IMR-90 (cell line): ENCODE measurements at regions not wholly inside any gene's neighbourhood (a gene's known extent, or its start where the extent isn't known, plus 50 kb on each side); places are given as distances from the start of the nearest gene placed in this dataset.
A peak's percentile ranks its signal among the peaks of the same experiment; 100 is the strongest.

Experiments
- ATAC-seq: fragments of 200-7000 bp; cut with Tn5 transposase; 2 replicates; pipeline ENCODE4 v1.9.1; 2020; ENCODE audit warnings: low read depth, mild to moderate bottlenecking, moderate library complexity
- BruUV-seq: library from RNA; stranded (reverse); fragments of 400-500 nt; replicated peaks from 2 replicates; lab custom pipeline; 2021; lab: Mats Ljungman, UMichigan
- CTCF ChIA-PET: fragments of 300-600 bp; formaldehyde crosslinking; extraction: SDS; loops from one replicate; lab custom pipeline; 2021; ENCODE audit warnings: antibody characterized with exemption; lab: Yijun Ruan, JAX
- POLR2A ChIA-PET: fragments of 300-600 bp; sonication (Branson Sonifier 250); formaldehyde crosslinking; loops from one replicate; lab custom pipeline; 2022; ENCODE audit warnings: antibody characterized with exemption; ENCODE audit not compliant: unreplicated experiment; lab: Charles Lee
- DNase-seq: peaks from one replicate; pipeline ENCODE4 v3.0.0; 2013
- H2AFZ ChIP-seq: replicated peaks from 2 replicates; pipeline ENCODE3; 2013; ENCODE audit warnings: low read length, mild to moderate bottlenecking; ENCODE audit not compliant: poor library complexity
- H2AK5ac ChIP-seq: 2 replicates; pipeline ENCODE4 v1.6.1; 2013; ENCODE audit warnings: low read depth, low read length, inconsistent platforms
- H2AK9ac ChIP-seq: replicated peaks from 2 replicates; pipeline ENCODE3; 2013; ENCODE audit warnings: mild to moderate bottlenecking, low read depth, low read length, moderate library complexity; ENCODE audit not compliant: poor library complexity
- H2BK120ac ChIP-seq: 2 replicates; pipeline ENCODE4 v1.6.1; 2013; ENCODE audit warnings: low read depth, low read length, inconsistent platforms
- H2BK15ac ChIP-seq: 3 replicates; pipeline ENCODE4 v1.6.1; 2013; ENCODE audit warnings: low read depth, low read length, inconsistent platforms
- H2BK20ac ChIP-seq: 2 replicates; pipeline ENCODE4 v1.6.1; 2013; ENCODE audit warnings: low read depth, mild to moderate bottlenecking, inconsistent platforms, low read length, moderate library complexity
- H2BK5ac ChIP-seq: 2 replicates; pipeline ENCODE4 v1.6.1; 2013; ENCODE audit warnings: mild to moderate bottlenecking, low read depth, low read length, inconsistent platforms; ENCODE audit not compliant: poor library complexity, severe bottlenecking
- H3K14ac ChIP-seq: replicated peaks from 2 replicates; pipeline ENCODE4 v1.6.1; 2013; ENCODE audit warnings: low read depth, low read length, inconsistent platforms
- H3K18ac ChIP-seq: 2 replicates; pipeline ENCODE4 v1.6.1; 2013; ENCODE audit warnings: low read depth, low read length, control low read depth
- H3K23ac ChIP-seq: 2 replicates; pipeline ENCODE4 v1.6.1; 2013; ENCODE audit warnings: low read depth, low read length, inconsistent platforms
- H3K27ac ChIP-seq: 2 replicates; pipeline ENCODE4 v1.5.1; 2013; ENCODE audit warnings: mild to moderate bottlenecking, control low read depth, low read length; ENCODE audit not compliant: insufficient read depth
- H3K27me3 ChIP-seq: 2 replicates; pipeline ENCODE4 v1.6.1; 2013; ENCODE audit warnings: low read length; ENCODE audit not compliant: control insufficient read depth, insufficient read depth
- H3K36me3 ChIP-seq: 2 replicates; pipeline ENCODE4 v1.6.1; 2013; ENCODE audit warnings: low read length, mixed read lengths; ENCODE audit not compliant: control insufficient read depth, insufficient read depth
- H3K4ac ChIP-seq: 2 replicates; pipeline ENCODE4 v1.6.1; 2013; ENCODE audit warnings: low read depth, low read length, inconsistent platforms
- H3K4me1 ChIP-seq: 2 replicates; pipeline ENCODE4 v1.6.1; 2013; ENCODE audit warnings: low read length, mixed read lengths; ENCODE audit not compliant: control insufficient read depth, insufficient read depth
- H3K4me2 ChIP-seq: 2 replicates; pipeline ENCODE4 v1.6.1; 2013; ENCODE audit warnings: low read depth, mild to moderate bottlenecking, control low read depth, low read length, moderate library complexity
- H3K4me3 ChIP-seq: 2 replicates; pipeline ENCODE4 v1.5.1; 2013; ENCODE audit warnings: low read depth, mild to moderate bottlenecking, control low read depth, low read length, moderate library complexity; ENCODE audit not compliant: insufficient read depth
- H3K56ac ChIP-seq: 2 replicates; pipeline ENCODE4 v1.6.1; 2013; ENCODE audit warnings: low read length, inconsistent platforms; ENCODE audit not compliant: insufficient read depth; ENCODE audit errors: extremely low read depth
- H3K79me1 ChIP-seq, 2 experiments: 2 replicates each; pipeline ENCODE4 v1.6.1; 2013; ENCODE audit warnings: low read length in 2 of 2, inconsistent platforms in 1 of 2, low read depth in 1 of 2
- H3K9ac ChIP-seq: 2 replicates; pipeline ENCODE4 v1.6.1; 2013; ENCODE audit warnings: low read depth, low read length, control low read depth
- H3K9me1 ChIP-seq: 2 replicates; pipeline ENCODE4 v1.6.1; 2013; ENCODE audit warnings: low read length, inconsistent platforms; ENCODE audit not compliant: insufficient read depth
- H3K9me3 ChIP-seq: 2 replicates; pipeline ENCODE4 v1.6.1; 2013; ENCODE audit warnings: low read length; ENCODE audit not compliant: control insufficient read depth, insufficient read depth
- H4K20me1 ChIP-seq: 2 replicates; pipeline ENCODE4 v1.6.1; 2013; ENCODE audit warnings: low read length, inconsistent platforms; ENCODE audit not compliant: insufficient read depth
- H4K5ac ChIP-seq: 2 replicates; pipeline ENCODE4 v1.6.1; 2013; ENCODE audit warnings: mild to moderate bottlenecking, low read depth, low read length, control low read depth
- H4K8ac ChIP-seq, 2 experiments: 2 replicates each; pipeline ENCODE4 v1.6.1; 2013; ENCODE audit warnings: low read depth in 2 of 2, low read length in 2 of 2, control low read depth in 1 of 2, inconsistent platforms in 1 of 2
- H4K91ac ChIP-seq: 2 replicates; pipeline ENCODE4 v1.6.1; 2013; ENCODE audit warnings: low read depth, low read length, inconsistent platforms; ENCODE audit not compliant: insufficient read depth
- MAFK ChIP-seq: IDR thresholded peaks from 2 replicates; pipeline ENCODE4 v1.6.1; 2012; ENCODE audit warnings: low read depth, low read length, improper control_type of control experiment
- MXI1 ChIP-seq: IDR thresholded peaks from 2 replicates; pipeline ENCODE4 v1.6.1; 2012; ENCODE audit warnings: low read depth, mild to moderate bottlenecking, low read length, moderate library complexity, borderline replicate concordance
- RAD21 ChIP-seq: IDR thresholded peaks from 2 replicates; pipeline ENCODE4 v1.6.1; 2012; ENCODE audit warnings: low read length, improper control_type of control experiment
- WGBS, 2 experiments: methylation state at CpG; one replicate each; pipeline versions ENCODE4 v1.1.5 to v1.1.7; 2013; ENCODE audit warnings: missing lambda C conversion rate in 2 of 2; ENCODE audit not compliant: insufficient read length in 1 of 2; ENCODE audit errors: extremely low coverage in 2 of 2; 5-methylcytosine and 5-hydroxymethylcytosine counted together
- dilution Hi-C: fragments of 300-500 bp; cut with HindIII; formaldehyde crosslinking; loops from one replicate; pipeline ENCODE4 v1.14.3; 2018; ENCODE audit warnings: low sequenced_read_pairs; ENCODE audit not compliant: unreplicated experiment
- in situ Hi-C: fragments of 300-500 bp; cut with MboI; formaldehyde crosslinking; loops from 3 replicates; pipeline ENCODE4 v1.14.3; 2019; ENCODE audit warnings: low sequenced_read_pairs, inconsistent platforms, mixed read lengths
- intact Hi-C: fragments of 100-400 bp; cut with micrococcal nuclease; formaldehyde crosslinking; loops from 2 replicates; pipeline ENCODE4 v1.10.0; 2022
- TF ChIP-seq, protein P1 (sequence below): fragments of 150-350 bp; IDR thresholded peaks from 2 replicates; pipeline ENCODE4 v1.6.1; 2016; ENCODE audit warnings: low read depth, mild to moderate bottlenecking, low read length, moderate library complexity, borderline replicate concordance

DNA sequence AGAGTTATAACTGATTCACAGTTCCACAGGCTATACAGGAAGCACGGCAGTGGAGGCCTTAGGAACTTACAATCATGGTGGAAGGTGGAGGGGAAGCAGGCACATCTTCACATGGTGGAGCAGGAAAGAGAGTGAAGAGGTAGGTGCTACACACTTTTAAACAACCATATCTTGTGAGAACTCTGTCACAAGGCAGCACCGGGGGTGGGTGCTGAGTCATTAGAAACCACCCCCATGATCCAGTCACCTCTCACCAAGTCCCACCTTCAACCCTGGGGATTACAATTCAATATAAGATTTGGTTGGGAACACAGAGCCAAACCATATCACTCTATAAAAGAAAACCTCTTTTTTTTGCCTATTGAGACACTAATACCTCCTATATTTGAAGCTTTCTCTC, 1108.5 kb upstream of the CDH2 start:
- dilution Hi-C loops: no loop called here
- in situ Hi-C loops: no loop called here
- H2BK20ac ChIP-seq: no peak overlapping the region

More for the DNA sequence above, 1108.5 kb upstream of the CDH2 start:
- no peak overlapping the region for H3K18ac ChIP-seq
- TF ChIP-seq, protein P1, sequence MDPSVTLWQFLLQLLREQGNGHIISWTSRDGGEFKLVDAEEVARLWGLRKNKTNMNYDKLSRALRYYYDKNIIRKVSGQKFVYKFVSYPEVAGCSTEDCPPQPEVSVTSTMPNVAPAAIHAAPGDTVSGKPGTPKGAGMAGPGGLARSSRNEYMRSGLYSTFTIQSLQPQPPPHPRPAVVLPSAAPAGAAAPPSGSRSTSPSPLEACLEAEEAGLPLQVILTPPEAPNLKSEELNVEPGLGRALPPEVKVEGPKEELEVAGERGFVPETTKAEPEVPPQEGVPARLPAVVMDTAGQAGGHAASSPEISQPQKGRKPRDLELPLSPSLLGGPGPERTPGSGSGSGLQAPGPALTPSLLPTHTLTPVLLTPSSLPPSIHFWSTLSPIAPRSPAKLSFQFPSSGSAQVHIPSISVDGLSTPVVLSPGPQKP: no peak
- TF ChIP-seq RAD21: no peak
- TF ChIP-seq MAFK: no peak
- TF ChIP-seq MXI1: no peak
- ChIA-PET POLR2A (no interaction called here), CTCF (no interaction called here)
- no peak overlapping the region for H3K4ac ChIP-seq
- no peaks in the 10 kb centered on the region for H3K79me1 ChIP-seq
- H3K27me3 ChIP-seq: no peaks in the 10 kb centered on the region
- no peak overlapping the region for H3K14ac ChIP-seq
- H2AFZ ChIP-seq: no peak overlapping the region
- H3K9me1 ChIP-seq: no peaks in the 10 kb centered on the region
- no peak overlapping the region for H2BK15ac ChIP-seq
- no peak overlapping the region for H3K23ac ChIP-seq
- DNase-seq (peak; percentile 4), ATAC-seq (no peak)
- no peak overlapping the region for H3K4me2 ChIP-seq
- H3K27ac ChIP-seq: no peak overlapping the region
- H4K5ac ChIP-seq: no peak overlapping the region
- no peak overlapping the region for H4K8ac ChIP-seq
- no peak overlapping the region for H2BK5ac ChIP-seq
- no CpG with 5 or more reads among the region's 2 CpGs for WGBS, 2 experiments
- no peaks in the 10 kb centered on the region for H3K9me3 ChIP-seq
- no peak overlapping the region for H3K4me3 ChIP-seq
- no peak overlapping the region for H2BK120ac ChIP-seq
- H4K91ac ChIP-seq: no peak overlapping the region
- H3K36me3 ChIP-seq: no peaks in the 10 kb centered on the region
- H3K9ac ChIP-seq: no peak overlapping the region
- H2AK5ac ChIP-seq: no peak overlapping the region
- no TSS peak for BruUV-seq
- H3K56ac ChIP-seq: no peak overlapping the region
- no peaks in the 10 kb centered on the region for H3K4me1 ChIP-seq
- H4K20me1 ChIP-seq: no peaks in the 10 kb centered on the region
- intact Hi-C loops: no loop called here
- no peak overlapping the region for H2AK9ac ChIP-seq
